DMS153 treated with DMSO at 0.1 percent for 48 hours (cell line): ENCODE measurements at regions not wholly inside any gene's neighbourhood (a gene's known extent, or its start where the extent isn't known, plus 50 kb on each side); places are given as distances from the start of the nearest gene placed in this dataset.

ENCODE experiments used
- DNase-seq: peaks from one replicate; lab custom pipeline; 2025; ENCODE audit not compliant: unreplicated experiment; lab: John Stamatoyannopoulos, UW

DNA sequence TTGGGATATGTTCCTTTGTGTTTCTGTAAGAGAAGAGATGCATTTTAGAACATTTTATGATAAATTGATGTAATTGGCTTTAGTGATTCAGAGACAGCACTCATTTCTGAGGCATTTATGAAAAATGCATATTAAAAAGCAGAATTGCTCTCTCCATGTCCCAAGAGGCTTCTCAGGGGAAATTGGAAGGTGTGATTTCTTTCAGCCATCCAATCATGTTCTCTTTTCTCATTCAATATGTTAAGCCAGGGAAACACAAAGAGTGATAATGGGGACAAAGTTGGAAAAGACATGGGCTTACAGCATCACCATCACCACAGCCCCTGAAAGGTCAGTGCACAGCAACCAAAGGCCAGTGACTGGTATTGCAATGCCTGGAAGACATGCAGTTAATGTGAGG is 129.9 kb upstream of the COL1A2 start:
- DNase-seq: no peak

DNA sequence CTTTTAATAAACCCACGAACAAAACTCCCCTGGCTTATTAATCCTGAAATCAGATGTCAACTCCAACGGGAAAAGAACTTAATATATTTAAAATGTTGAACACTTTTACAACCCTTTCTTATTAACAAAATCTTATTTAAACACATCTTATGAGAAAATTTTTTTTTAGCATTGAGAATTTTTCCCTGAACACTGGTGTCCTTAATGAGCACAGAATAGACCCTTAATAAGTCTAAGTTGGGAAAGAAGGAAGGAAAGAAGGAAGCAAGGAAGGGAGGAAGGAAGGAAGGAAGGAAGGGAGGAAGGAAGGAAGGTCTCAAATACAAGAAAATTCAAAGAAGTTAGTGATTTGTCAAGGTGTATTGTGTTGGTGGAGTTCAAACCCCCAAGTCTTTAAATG is 129.2 kb upstream of the COL1A2 start:
- DNase-seq: no peak

DNA sequence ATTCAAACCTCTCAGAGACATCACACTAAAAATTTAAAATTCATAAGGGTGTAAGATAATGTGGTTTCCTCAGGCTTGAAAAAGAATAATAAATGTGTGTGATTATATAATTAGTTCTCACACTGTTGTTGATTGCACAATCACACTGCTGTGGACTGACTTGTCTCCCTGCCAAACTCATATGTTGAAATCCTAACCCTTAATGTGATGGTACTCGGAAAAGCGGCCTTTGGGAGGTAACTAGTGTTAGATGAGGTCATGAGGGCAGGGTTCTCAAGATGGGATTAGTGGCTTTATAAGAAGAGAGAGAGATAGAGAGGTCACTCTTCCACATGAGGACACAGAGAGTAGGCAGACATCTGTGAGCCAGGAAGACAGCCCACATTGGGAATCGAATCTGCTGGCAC is 128.5 kb upstream of the COL1A2 start:
- no peak for DNase-seq

DNA sequence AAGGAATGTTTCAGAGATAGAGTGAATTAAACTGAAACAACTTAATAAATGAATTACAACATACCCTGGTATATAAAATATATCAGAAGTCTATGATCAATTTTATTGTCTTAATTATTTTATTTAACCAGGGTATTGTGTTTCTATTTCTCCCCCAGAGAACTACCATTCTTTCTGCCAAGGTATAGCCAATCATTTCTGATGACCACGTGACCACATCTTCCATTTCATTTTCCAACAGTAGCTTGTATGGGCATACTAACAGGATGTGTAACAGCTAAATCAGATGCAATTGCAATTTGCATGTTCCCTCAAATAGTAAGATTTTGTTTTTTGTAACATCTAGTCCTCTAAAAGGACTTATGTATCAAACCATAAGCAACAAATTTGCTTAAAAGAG is 123.9 kb upstream of the COL1A2 start:
- DNase-seq: no peak

DNA sequence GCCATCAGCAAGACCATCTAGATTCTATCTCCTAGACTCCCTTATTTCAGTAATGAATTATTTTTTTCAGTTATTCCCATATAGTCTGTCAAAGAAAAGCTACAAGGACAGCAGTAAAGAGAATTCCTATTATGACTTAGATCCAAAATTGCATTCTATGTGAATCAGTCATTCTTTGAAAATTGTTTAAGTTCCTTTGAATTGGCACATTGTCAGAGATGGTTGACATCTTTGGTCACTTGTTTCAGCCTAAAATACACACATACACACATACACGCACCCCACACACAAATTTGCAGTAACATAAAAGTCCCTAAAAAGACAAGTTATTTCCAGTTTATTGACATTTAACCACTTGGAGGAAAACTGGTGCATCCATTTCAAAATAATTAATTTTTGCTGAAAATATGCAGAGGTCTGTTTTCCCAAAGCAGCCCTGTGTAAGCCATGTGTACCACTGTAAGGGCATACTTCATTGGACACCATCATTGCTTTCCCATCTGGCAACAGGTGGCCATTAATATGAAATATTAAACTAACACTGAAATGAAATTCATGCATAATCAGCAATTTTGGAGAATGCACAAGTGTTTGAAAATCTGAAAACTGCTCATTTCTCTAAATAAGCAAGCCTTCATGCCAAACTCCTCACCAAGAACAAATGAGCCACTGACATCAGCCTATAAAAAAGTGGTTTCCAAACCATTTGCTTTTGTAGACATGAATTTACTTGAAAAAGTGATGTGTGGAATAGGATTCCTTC is 121.7 kb upstream of the COL1A2 start:
- no peak for DNase-seq

DNA sequence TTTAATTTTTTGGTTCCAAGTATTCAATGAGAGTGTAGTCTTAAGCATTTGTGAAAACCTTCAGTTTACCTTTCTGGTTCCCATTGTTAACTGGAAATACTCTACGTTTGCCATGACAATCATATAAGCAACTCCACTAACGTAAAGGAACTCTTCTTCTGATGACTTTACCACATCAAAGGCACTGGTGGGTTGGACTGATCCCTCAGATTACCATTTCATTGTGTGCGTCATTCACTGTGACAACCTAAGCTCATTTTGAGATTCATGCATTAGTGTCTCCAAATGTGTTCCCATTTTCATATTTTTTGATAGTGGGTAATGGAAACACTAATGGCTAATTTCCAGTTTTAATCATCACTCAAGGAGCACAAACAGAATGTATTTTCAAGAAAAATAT is 119.9 kb upstream of the COL1A2 start:
- no peak for DNase-seq

DNA sequence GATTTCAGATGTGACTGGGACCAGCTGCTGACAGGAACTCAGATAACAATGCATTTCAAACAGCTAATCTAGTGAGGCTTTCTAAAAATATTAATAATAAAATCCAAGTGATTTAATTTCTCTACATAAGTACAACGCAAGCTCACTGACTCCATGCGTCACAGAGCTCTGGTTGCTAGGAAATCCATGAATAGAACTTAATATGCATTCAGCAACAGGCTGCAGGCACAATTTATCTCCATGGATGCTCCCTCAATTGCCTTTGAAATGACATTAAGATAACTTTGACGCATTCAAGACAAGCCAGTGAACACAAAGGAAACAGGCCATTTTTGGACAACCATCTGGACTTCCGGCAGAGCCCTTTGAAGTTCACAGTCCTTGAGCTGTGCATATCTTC is 118.7 kb upstream of the COL1A2 start:
- no peak for DNase-seq

DNA sequence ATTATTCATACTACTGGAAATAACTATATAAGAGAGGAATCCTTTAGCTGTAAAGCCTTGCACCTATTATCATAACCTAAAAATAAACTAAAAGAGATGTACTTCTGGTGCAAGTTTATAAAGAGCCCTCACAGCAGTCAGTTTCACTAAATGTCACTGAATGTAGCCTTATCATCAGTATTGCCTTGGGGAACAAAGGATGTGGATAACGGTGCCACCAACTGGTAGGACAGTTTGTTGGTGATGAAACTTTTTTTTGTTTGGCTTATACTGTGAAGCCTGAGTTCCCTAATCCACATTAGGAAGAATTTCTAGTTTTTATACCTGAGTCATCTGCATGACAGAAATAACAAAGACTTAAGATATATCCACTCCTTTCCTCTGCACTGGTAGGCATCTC is 117.9 kb upstream of the COL1A2 start:
- DNase-seq: peak; percentile 28

DNA sequence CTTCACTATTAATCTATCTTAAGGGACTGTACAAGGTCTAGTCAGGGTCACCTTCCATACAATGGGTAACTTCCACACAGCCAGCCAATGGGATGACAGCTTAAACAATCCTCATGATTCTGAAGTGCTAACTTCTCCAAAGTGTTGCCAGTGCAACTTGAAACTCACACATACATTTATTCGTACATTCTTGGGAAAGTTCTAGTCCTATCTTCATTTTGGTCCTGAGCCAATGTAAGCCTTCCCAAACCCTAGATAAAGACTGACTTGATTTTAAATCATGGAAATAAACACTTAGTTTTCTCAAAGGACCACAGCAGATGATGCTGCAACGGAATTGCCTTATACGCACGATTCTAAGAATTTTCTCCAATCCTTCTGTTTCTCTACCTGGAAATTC is 117.5 kb upstream of the COL1A2 start:
- no peak for DNase-seq

DNA sequence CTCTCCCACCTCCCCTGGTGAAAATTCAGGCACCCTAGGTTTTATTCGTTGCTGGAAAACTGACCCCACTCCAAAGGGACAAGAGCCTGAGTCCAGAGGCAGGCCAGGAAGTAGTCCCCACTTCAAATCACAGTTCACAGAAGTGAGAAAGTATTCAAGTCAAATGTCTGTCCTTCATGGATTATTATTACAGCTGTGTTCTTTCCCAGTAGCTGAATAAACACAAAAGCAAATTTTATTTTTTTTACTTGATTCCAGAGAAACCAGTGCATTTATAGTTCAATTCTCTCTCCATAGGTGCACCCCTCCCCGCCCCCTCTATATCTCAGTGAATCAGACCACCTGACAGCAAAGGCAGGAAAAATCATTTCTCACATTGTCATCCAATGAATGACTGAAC is 113.8 kb upstream of the COL1A2 start:
- no peak for DNase-seq

DNA sequence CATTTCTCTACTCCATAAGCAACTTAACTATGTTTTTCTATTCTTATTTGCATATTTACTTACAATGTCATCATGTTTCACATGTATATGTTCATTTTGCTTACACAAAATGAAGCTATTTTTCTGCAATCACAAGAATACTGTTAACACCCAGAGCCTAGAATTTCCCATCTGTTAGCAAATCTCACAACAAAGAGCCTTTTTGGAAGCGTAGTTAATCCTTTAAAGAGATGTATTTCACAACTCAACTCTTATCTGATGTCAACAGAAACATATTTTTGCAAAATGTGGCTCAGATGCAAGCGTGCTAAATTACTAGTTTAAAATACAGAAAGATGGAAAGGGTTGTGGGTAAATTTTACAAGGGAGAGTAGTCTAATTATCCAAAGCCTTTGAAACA is 110.6 kb upstream of the COL1A2 start:
- no peak for DNase-seq

DNA sequence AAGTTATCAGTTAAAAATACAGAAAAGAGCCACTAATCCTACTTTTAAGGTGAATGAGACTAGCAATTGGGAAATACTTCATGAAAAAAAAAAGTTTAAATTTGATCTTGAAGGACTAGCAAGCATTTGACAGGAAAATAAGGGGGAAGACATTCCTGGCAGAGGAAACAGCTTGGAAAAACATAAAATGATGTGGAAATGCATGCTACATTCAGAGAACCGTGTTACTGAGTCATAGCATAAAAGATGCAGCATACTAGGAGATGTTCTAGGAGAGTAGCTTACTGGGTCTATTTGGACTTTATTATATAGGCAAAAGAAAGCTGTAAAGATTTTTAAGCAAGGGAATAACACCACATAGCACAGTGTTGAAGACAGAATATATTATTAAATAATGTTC is 108.6 kb upstream of the COL1A2 start:
- no peak for DNase-seq

DNA sequence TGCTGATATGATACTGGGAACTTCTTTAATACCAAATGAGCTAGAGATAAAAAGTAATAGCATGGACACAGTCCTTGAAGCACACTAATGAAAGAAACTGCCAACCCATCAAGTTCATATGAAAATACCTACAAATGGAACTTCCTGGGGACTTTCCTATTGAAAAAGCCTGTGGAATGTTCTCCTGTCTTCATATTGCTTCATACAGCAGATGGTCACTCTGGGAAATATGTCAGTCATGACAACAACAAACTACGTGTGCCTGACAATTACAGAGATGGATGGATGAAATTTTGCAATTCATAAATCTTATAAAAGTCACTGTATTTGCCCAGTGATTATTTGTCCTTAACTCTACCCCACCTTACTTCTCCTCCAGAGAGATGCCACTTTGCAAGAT is 106.6 kb upstream of the COL1A2 start:
- no peak for DNase-seq

DNA sequence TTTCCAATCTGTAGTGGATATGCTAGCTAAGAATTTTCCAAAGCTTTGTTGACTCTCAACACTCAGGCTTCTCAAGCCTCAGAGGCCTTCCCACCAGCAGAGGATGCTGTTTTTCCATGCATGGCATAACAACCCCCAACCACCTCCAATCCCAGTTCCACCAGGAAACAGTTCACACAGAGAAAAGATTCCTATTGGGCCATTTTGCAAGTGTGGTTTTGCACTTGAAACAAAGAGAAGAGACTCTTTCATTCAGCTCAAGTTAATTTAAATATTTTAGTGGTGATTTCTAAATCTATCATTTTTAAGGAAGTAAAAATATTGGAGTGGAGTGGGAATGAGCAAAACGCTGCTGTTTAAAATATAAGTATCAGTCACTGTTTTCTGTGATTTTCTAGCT is 105.6 kb upstream of the COL1A2 start:
- DNase-seq: peak; percentile 55

DNA sequence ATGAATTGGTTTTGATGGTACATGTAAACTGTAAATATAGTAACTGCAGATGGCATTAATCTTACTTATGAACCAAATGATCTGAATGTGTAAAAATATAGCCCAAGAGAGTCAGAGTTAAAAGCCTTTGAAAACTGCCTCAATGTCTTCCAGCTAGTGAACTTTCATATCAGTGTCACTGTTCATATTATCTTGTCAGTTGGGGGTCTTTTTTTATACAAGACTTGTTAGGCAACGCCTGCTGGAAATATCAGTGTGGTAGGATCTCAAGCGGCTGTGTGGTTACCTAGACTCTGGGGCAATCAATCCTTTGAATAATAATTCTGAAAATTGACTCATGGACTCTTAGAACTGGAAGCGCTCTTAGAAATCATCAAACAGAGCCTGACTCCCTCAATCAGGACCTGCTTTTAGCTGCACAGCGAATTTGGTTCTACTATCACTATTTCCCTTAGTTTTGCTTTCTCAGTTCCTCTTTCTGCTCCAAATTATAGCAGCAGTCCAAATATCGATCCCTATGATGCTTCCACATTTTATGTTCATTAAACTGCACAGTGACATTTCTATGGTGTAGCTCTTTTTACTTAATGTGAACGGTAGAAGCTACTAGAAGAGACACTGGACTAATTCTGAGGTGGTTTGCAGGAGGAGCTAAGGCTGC is 100.1 kb upstream of the COL1A2 start:
- DNase-seq: no peak

DNA sequence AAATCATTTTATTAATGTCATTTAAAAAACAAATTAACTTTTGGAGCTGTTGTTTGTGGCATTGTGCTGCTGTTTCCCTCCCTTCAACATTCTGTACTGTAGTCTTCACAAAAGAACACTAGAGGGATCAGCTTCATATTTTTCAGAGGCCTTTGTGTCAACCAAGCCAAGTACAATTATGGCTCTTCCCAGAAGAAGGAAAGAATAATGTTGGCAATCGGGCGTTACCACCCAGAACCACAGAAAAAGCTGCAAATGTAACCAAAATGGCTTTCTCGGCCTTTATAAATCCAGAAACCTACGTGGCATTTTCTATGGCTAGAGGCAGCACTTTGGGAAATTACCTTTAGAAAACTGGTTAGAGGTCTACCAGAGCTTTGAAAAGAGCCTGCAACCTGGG is 98.8 kb upstream of the COL1A2 start:
- peak; percentile 11 for DNase-seq

DNA sequence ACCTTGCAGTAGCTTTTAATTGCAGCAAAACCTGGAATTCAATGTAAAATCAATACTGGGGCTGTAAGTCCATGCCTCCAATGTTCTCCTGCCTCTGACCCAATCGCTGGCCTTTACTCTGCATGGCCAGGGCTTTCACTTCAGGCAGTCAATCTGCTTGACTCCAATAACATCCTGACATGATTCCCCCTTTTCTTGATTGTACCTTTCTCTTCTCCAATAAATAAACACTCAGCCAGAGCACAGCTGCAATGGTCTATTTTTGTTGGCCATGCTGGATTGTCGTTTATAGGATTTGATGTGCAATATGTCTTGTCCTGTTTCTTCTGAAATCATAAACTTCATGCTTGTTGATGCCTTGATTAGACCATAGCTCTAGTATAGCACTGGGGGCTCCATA is 97.8 kb upstream of the COL1A2 start:
- no peak for DNase-seq

DNA sequence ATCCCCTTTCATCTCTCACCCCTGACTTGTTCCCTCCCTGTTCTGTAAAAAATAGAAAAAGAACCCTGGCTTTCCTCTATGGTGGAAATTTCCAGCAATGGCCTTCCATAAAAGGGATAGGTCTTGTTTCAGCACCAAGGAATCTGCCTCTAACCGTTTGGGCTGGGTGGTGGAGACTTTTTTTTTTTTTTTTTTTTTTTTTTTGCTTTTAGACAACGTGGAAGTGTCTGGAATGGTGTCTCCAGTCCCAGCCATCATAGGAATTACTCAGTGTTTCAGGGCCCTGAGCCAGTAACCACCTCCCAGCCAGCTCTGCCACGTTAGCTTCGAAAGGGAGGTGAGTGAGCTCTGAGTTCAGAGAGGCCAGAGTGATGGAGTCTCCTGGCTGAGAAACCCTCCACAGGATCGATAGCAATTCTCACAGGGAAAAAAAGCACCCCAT is 97.3 kb upstream of the COL1A2 start:
- no peak for DNase-seq

DNA sequence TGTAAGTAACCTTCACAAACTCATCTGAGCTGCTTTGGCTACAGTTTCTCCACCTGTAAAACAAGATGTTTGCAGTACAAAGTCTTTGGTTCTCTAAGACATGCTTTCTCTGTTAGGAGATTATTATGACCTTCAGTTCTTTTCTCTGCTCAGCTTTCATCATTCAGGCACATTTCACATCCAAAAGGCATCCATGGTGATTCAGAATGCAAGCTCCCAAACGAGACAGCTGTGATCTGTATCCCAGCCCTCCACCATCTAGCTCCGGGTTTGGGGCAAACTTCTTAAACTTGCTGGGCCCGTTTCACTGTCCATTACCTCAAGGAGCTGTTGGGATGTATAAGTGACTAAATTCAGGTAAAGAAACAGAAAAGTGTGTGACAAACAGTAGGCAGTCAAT is 95.8 kb upstream of the COL1A2 start:
- DNase-seq: no peak

DNA sequence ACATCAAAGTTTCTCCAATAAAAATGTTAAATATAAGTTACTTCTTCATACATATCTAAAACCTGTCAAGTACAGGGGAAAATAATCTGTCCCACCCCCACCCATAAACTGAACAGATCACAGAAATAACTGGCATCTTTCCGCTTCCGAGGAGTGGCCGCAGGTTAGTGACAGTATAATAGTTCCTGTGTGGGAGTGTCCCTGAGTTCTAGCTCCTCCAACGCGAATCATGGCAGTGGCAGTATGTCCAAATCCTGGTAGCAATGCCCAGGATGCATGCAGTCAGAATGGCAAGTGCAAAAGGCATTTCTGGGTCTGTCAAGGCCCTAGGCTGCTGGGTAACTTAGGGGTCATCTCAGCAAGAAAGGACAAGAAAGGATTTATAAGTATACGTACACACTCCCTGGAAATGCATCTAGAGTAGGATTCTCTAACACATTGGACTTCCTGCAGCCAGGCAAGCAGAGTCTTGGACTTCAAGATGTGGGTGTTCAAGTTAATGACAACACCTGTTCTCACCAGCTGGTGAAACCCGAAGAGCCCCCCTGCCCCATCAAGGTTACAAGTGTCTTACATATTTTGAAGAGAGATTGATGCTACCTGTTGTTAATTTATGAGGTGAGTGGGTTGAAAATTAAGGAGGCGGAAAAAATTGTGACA is 94.4 kb upstream of the COL1A2 start:
- no peak for DNase-seq

DNA sequence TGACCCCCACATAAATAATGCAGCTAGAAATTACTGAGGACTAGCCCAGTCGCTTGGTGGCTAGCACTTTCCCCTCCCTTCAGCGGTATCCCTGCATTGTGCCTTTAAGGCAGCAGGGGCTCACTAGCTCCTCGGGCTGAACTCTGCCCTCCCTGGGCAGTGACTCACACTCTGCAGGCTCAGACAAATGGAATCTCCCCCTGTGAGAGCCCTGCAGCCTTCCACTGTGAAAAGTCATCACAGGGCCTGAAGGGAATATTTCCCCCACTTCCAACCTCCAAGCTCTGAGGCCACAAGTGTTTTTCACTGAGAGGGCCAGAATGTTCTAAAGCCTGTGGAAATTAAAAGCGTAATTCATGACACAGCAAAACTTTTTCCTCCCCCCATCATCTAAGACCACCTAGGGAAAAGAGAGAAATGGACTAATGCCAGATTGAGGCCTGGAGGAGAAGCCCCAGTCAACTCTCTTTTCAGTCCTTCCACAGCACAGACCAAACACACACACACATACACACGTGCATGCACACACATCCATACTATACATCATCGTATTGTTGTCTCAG is 93.6 kb upstream of the COL1A2 start:
- no peak for DNase-seq

DNA sequence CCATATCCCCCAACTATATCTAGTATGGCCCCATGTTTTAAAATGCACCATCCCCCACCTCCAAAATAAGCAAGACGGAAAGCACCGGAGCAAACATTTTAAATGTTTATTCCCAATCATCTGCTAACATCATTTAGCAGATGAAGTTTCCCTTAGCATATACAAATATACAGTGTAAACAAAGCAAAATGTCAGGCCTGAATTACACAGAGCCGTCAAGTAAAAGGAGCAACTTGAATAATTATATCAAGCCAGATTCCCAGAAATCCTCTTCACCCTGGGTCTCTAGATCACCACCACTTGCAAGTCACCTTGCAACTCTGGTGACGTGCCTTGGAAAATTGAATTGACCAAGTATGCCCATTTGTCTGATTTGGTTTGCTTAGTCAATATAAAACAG is 91.6 kb upstream of the COL1A2 start:
- no peak for DNase-seq
